Fibroblast of lung (primary cell): ENCODE measurements at regions not wholly inside any gene's neighbourhood (a gene's known extent, or its start where the extent isn't known, plus 50 kb on each side); places are given as distances from the start of the nearest gene placed in this dataset.

Experiments
- EZH2 ChIP-seq: IDR thresholded peaks from 2 replicates; pipeline ENCODE4 v1.5.1; 2012; ENCODE audit warnings: low read length, control low read depth, mild to moderate bottlenecking; ENCODE audit errors: missing control alignments
- TF ChIP-seq, protein P1 (sequence below), 2 donors: IDR thresholded peaks in 1 of 2; conservative IDR thresholded peaks in 1 of 2; 1 replicate in 1 of 2; 2 replicates in 1 of 2; pipeline ENCODE4 v1.5.1; 2011 to 2012; ENCODE audit warnings: low read length in 2 of 2, control low read depth in 1 of 2, inconsistent platforms in 1 of 2, low read depth in 1 of 2, mild to moderate bottlenecking in 1 of 2

DNA sequence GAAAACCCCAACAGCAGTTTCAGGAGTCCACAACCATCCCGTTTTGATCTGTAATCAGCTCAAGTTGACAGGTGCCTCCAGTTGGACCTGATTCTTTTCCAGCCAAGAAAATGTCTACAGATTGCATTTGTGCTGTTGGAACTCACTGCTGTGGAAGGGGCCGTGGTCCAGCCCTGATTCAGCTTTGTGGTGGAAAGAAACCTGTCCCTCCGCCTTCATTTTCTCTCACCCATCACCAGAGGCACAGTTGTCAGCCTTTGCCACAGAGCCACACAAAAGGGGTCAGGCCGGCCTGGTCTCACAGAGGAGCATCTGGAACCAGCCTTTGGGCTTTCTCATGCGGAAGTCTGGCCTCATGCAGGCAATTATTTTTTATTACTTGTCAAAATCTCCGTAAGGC is 483.6 kb downstream of the GADD45G start:
- TF ChIP-seq, protein P1, sequence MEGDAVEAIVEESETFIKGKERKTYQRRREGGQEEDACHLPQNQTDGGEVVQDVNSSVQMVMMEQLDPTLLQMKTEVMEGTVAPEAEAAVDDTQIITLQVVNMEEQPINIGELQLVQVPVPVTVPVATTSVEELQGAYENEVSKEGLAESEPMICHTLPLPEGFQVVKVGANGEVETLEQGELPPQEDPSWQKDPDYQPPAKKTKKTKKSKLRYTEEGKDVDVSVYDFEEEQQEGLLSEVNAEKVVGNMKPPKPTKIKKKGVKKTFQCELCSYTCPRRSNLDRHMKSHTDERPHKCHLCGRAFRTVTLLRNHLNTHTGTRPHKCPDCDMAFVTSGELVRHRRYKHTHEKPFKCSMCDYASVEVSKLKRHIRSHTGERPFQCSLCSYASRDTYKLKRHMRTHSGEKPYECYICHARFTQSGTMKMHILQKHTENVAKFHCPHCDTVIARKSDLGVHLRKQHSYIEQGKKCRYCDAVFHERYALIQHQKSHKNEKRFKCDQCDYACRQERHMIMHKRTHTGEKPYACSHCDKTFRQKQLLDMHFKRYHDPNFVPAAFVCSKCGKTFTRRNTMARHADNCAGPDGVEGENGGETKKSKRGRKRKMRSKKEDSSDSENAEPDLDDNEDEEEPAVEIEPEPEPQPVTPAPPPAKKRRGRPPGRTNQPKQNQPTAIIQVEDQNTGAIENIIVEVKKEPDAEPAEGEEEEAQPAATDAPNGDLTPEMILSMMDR (conservative IDR thresholded peaks at IDR 0.05 in 1 of 2, IDR thresholded peaks at IDR 0.05 in 1 of 2; ENCODE audit: low read depth in 1 of 2, low read length in 2 of 2) = no peak
- TF ChIP-seq EZH2 = no peak
